GM12878 (cell line): ENCODE measurements at regions not wholly inside any gene's neighbourhood (a gene's known extent, or its start where the extent isn't known, plus 50 kb on each side); places are given as distances from the start of the nearest gene placed in this dataset.

ENCODE experiments used
- ATAC-seq: fragments of 200-7000 bp; cut with Tn5 transposase; 3 replicates; pipeline ENCODE4 v1.9.1; 2020; ENCODE audit warnings: mild to moderate bottlenecking, moderate library complexity
- BruUV-seq: library from RNA; stranded (reverse); fragments of 400-500 nt; replicated peaks from 2 replicates; lab custom pipeline; 2021; lab: Mats Ljungman, UMichigan
- CTCF ChIA-PET: fragments of 300-600 bp; sonication (Branson Sonifier 250); formaldehyde crosslinking; extraction: SDS; loops from one replicate; lab custom pipeline; 2021; ENCODE audit warnings: inconsistent platforms; lab: Yijun Ruan, JAX
- POLR2A ChIA-PET: fragments of 350-600 bp; formaldehyde crosslinking; extraction: SDS; loops from one replicate; lab custom pipeline; 2021; ENCODE audit warnings: inconsistent platforms; lab: Charles Lee
- RAD21 ChIA-PET: fragments of 300-600 bp; sonication (Branson Sonifier 250); formaldehyde crosslinking; loops from one replicate; lab custom pipeline; 2023; ENCODE audit warnings: antibody characterized with exemption; ENCODE audit not compliant: unreplicated experiment; lab: Charles Lee
- SMC1A ChIA-PET: fragments of 300-600 bp; sonication (Branson Sonifier 250); formaldehyde crosslinking; loops from one replicate; lab custom pipeline; 2023; ENCODE audit not compliant: unreplicated experiment, uncharacterized antibody; lab: Charles Lee
- DNase-seq: peaks from one replicate; pipeline ENCODE4 v3.0.0-alpha.2; 2011; ENCODE audit warnings: low read depth, low spot score
- FAIRE-seq: peaks from 3 replicates; lab custom pipeline; 2011; peaks lifted over from hg19 to GRCh38; lab: Jason Lieb, UNC
- H2AFZ ChIP-seq: 2 replicates; pipeline ENCODE4 v1.6.0; 2011; ENCODE audit warnings: low read depth, low read length, control low read depth; ENCODE audit not compliant: control insufficient read depth
- H3K27ac ChIP-seq: 2 replicates; pipeline ENCODE4 v1.5.1; 2011; ENCODE audit warnings: control low read depth; ENCODE audit not compliant: control insufficient read depth, insufficient read depth
- H3K27me3 ChIP-seq, 2 experiments: replicated peaks in 1 of 2; 2 replicates each; pipeline versions ENCODE4 v1.6.0 to v1.6.1; 2011; ENCODE audit warnings: low read length in 1 of 2; ENCODE audit not compliant: control insufficient read depth in 2 of 2, insufficient read depth in 2 of 2
- H3K36me3 ChIP-seq, 2 experiments: 2 replicates each; pipeline ENCODE4 v1.5.1; 2011; ENCODE audit warnings: low read length in 1 of 2; ENCODE audit not compliant: control insufficient read depth in 2 of 2, insufficient read depth in 2 of 2
- H3K4me1 ChIP-seq: 2 replicates; pipeline ENCODE4 v1.6.1; 2011; ENCODE audit warnings: mild to moderate bottlenecking, low read length, moderate library complexity, mixed read lengths; ENCODE audit not compliant: control insufficient read depth, insufficient read depth
- H3K4me2 ChIP-seq: 2 replicates; pipeline ENCODE4 v1.6.0; 2011; ENCODE audit warnings: control low read depth; ENCODE audit not compliant: control insufficient read depth, insufficient read depth
- H3K4me3 ChIP-seq: fragments of 200-600 bp; sonication (generic); 2 replicates; pipeline ENCODE4 v1.5.1; 2016
- H3K79me2 ChIP-seq: 2 replicates; pipeline ENCODE4 v1.6.0; 2011; ENCODE audit warnings: low read length; ENCODE audit not compliant: control insufficient read depth, insufficient read depth
- H3K9ac ChIP-seq: 2 replicates; pipeline ENCODE4 v1.8.0; 2011; ENCODE audit warnings: low read length, control low read depth, mixed read lengths; ENCODE audit not compliant: control insufficient read depth, insufficient read depth
- H3K9me3 ChIP-seq: replicated peaks from 3 replicates; pipeline ENCODE4 v1.5.1; 2011; ENCODE audit warnings: mild to moderate bottlenecking, low read length; ENCODE audit not compliant: control insufficient read depth, insufficient read depth
- H4K20me1 ChIP-seq: 2 replicates; pipeline ENCODE4 v1.6.0; 2011; ENCODE audit not compliant: control insufficient read depth, insufficient read depth
- GABPA ChIP-seq: IDR thresholded peaks from 2 replicates; pipeline ENCODE4 v1.6.1; 2014; ENCODE audit warnings: antibody characterized with exemption, low read depth, mild to moderate bottlenecking, inconsistent platforms
- GATAD2B ChIP-seq: fragments of 450-650 bp; conservative IDR thresholded peaks from 2 replicates; pipeline ENCODE4 v1.6.1; 2017; ENCODE audit warnings: low read depth, mild to moderate bottlenecking, moderate library complexity
- MEF2B ChIP-seq: fragments of 450-650 bp; IDR thresholded peaks from 2 replicates; pipeline ENCODE4 v1.6.1; 2018; ENCODE audit warnings: mild to moderate bottlenecking, moderate library complexity; ENCODE audit not compliant: partially characterized antibody, poor library complexity, severe bottlenecking
- POLR2AphosphoS2 ChIP-seq: IDR thresholded peaks from 2 replicates; pipeline ENCODE4 v1.6.1; 2011; ENCODE audit warnings: low read depth, mild to moderate bottlenecking, low read length, improper control_type of control experiment, moderate library complexity
- SMAD5 ChIP-seq: IDR thresholded peaks from 2 replicates; pipeline ENCODE4 v1.6.1; 2016; ENCODE audit warnings: antibody characterized with exemption, low read depth
- SP1 ChIP-seq: IDR thresholded peaks from one replicate; pipeline ENCODE4 v1.6.1; 2011; ENCODE audit warnings: low read depth, low read length
- SREBF1 ChIP-seq: IDR thresholded peaks from 2 replicates; pipeline ENCODE4 v1.6.1; 2012; ENCODE audit warnings: mild to moderate bottlenecking, low read length
- TAF1 ChIP-seq: IDR thresholded peaks from 2 replicates; pipeline ENCODE4 v1.6.1; 2011; ENCODE audit warnings: mild to moderate bottlenecking, low read depth, low read length, borderline replicate concordance
- TARDBP ChIP-seq: IDR thresholded peaks from 2 replicates; pipeline ENCODE4 v1.6.1; 2016; ENCODE audit warnings: borderline replicate concordance
- TCF12 ChIP-seq: IDR thresholded peaks from 2 replicates; pipeline ENCODE4 v1.6.1; 2011; ENCODE audit warnings: low read depth, mild to moderate bottlenecking, low read length
- YBX1 ChIP-seq: fragments of 450-650 bp; IDR thresholded peaks from 2 replicates; pipeline ENCODE4 v1.6.1; 2016; ENCODE audit warnings: antibody characterized with exemption
- ZNF384 ChIP-seq: IDR thresholded peaks from 2 replicates; pipeline ENCODE4 v1.6.1; 2012; ENCODE audit warnings: low read depth, mild to moderate bottlenecking, low read length, improper control_type of control experiment, borderline replicate concordance
- WGBS: methylation state at CpG from one replicate; pipeline ENCODE4 v1.1.6; 2016; ENCODE audit warnings: low lambda C conversion rate; ENCODE audit not compliant: insufficient replicate concordance, insufficient coverage; ENCODE audit errors: missing lambda C conversion rate; 5-methylcytosine and 5-hydroxymethylcytosine counted together
- in situ Hi-C: fragments of 300-500 bp; cut with MboI; formaldehyde crosslinking; loops from 9 replicates; pipeline ENCODE4 v1.14.3; 2018; ENCODE audit warnings: mixed read lengths
- intact Hi-C: fragments of 100-400 bp; cut with micrococcal nuclease; formaldehyde crosslinking; loops from one replicate; pipeline ENCODE4 v1.14.2; 2022; ENCODE audit not compliant: unreplicated experiment
- TF ChIP-seq, protein P1 (sequence below), 3 experiments: IDR thresholded peaks in 2 of 3; conservative IDR thresholded peaks in 1 of 3; 2 replicates each; pipeline ENCODE4 v1.5.1; 2011; ENCODE audit warnings: low read depth in 3 of 3, low read length in 3 of 3, mild to moderate bottlenecking in 3 of 3, control low read depth in 2 of 3, moderate library complexity in 2 of 3, inconsistent platforms in 1 of 3, mixed read lengths in 1 of 3; ENCODE audit not compliant: control insufficient read depth in 2 of 3, insufficient read depth in 1 of 3; ENCODE audit errors: extremely low read depth in 1 of 3
- TF ChIP-seq, protein P2 (sequence below): fragments of 450-650 bp; IDR thresholded peaks from 2 replicates; pipeline ENCODE4 v1.6.1; 2018; ENCODE audit warnings: mild to moderate bottlenecking, low read depth, moderate library complexity; ENCODE audit not compliant: partially characterized antibody
- TF ChIP-seq, protein P3 (sequence below): fragments of 450-650 bp; IDR thresholded peaks from 2 replicates; pipeline ENCODE4 v1.6.1; 2016; ENCODE audit warnings: mild to moderate bottlenecking
- TF ChIP-seq, protein P4 (sequence below): fragments of 450-650 bp; IDR thresholded peaks from 2 replicates; pipeline ENCODE4 v1.6.1; 2017; ENCODE audit warnings: borderline replicate concordance

DNA sequence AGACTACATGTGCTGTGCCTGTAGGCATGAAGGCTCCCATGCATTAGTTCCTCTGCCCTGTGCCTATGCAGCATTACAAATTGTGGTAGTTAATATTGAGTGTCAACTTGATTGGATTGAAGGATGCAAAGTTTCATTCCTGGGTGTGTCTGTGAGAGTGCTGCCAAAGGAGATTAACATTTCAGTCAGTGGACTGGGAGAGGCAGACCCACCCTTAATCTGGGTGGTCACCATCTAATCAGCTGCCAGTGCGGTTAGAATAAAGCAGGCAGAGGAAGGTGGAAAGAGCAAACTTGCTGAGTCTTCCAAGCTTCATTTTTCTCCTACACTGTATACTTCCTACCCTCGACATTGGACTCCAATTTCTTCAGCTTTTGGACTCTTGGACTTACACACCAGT lies 460.2 kb upstream of the SMIM31 start:
- ChIA-PET RAD21 (no interaction called here), POLR2A (no interaction called here), SMC1A (no interaction called here), CTCF (no interaction called here)
- no peak overlapping the region for H3K9ac ChIP-seq
- H3K36me3 ChIP-seq = no peaks in the 10 kb centered on the region
- no peak overlapping the region for H2AFZ ChIP-seq
- no peaks in the 10 kb centered on the region for H3K4me1 ChIP-seq
- no peak overlapping the region for H3K4me2 ChIP-seq
- no peaks in the 10 kb centered on the region for H3K27me3 ChIP-seq
- no peak overlapping the region for H3K4me3 ChIP-seq
- H3K27ac ChIP-seq = no peak overlapping the region
- no peak for DNase-seq
- intact Hi-C loops = no loop called here
- in situ Hi-C loops = no loop called here
- WGBS = 27% methylated on average over 2 of the region's 2 CpGs
- H3K79me2 ChIP-seq = no peaks in the 10 kb centered on the region
- no peak for FAIRE-seq
- no TSS peak for BruUV-seq
- H3K9me3 ChIP-seq = no peaks in the 10 kb centered on the region
- H4K20me1 ChIP-seq = no peaks in the 10 kb centered on the region
- ATAC-seq = no peak
- TF ChIP-seq TCF12 = no peak
- no peak for TF ChIP-seq TARDBP
- TF ChIP-seq SP1 = no peak
- no peak for TF ChIP-seq SMAD5
- TF ChIP-seq, protein P1, sequence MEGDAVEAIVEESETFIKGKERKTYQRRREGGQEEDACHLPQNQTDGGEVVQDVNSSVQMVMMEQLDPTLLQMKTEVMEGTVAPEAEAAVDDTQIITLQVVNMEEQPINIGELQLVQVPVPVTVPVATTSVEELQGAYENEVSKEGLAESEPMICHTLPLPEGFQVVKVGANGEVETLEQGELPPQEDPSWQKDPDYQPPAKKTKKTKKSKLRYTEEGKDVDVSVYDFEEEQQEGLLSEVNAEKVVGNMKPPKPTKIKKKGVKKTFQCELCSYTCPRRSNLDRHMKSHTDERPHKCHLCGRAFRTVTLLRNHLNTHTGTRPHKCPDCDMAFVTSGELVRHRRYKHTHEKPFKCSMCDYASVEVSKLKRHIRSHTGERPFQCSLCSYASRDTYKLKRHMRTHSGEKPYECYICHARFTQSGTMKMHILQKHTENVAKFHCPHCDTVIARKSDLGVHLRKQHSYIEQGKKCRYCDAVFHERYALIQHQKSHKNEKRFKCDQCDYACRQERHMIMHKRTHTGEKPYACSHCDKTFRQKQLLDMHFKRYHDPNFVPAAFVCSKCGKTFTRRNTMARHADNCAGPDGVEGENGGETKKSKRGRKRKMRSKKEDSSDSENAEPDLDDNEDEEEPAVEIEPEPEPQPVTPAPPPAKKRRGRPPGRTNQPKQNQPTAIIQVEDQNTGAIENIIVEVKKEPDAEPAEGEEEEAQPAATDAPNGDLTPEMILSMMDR (IDR thresholded peaks at IDR 0.05 in 2 of 3, conservative IDR thresholded peaks at IDR 0.05 in 1 of 3; ENCODE audit: control insufficient read depth in 2 of 3, extremely low read depth in 1 of 3, insufficient read depth in 1 of 3, low read depth in 3 of 3, low read length in 3 of 3) = no peak
- no peak for TF ChIP-seq GATAD2B
- TF ChIP-seq, protein P2, sequence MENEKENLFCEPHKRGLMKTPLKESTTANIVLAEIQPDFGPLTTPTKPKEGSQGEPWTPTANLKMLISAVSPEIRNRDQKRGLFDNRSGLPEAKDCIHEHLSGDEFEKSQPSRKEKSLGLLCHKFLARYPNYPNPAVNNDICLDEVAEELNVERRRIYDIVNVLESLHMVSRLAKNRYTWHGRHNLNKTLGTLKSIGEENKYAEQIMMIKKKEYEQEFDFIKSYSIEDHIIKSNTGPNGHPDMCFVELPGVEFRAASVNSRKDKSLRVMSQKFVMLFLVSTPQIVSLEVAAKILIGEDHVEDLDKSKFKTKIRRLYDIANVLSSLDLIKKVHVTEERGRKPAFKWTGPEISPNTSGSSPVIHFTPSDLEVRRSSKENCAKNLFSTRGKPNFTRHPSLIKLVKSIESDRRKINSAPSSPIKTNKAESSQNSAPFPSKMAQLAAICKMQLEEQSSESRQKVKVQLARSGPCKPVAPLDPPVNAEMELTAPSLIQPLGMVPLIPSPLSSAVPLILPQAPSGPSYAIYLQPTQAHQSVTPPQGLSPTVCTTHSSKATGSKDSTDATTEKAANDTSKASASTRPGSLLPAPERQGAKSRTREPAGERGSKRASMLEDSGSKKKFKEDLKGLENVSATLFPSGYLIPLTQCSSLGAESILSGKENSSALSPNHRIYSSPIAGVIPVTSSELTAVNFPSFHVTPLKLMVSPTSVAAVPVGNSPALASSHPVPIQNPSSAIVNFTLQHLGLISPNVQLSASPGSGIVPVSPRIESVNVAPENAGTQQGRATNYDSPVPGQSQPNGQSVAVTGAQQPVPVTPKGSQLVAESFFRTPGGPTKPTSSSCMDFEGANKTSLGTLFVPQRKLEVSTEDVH = no peak
- no peak for TF ChIP-seq SREBF1
- no peak for TF ChIP-seq MEF2B
- TF ChIP-seq YBX1 = no peak
- no peak for TF ChIP-seq POLR2AphosphoS2
- TF ChIP-seq, protein P3, sequence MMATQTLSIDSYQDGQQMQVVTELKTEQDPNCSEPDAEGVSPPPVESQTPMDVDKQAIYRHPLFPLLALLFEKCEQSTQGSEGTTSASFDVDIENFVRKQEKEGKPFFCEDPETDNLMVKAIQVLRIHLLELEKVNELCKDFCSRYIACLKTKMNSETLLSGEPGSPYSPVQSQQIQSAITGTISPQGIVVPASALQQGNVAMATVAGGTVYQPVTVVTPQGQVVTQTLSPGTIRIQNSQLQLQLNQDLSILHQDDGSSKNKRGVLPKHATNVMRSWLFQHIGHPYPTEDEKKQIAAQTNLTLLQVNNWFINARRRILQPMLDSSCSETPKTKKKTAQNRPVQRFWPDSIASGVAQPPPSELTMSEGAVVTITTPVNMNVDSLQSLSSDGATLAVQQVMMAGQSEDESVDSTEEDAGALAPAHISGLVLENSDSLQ = no peak
- TF ChIP-seq, protein P4, sequence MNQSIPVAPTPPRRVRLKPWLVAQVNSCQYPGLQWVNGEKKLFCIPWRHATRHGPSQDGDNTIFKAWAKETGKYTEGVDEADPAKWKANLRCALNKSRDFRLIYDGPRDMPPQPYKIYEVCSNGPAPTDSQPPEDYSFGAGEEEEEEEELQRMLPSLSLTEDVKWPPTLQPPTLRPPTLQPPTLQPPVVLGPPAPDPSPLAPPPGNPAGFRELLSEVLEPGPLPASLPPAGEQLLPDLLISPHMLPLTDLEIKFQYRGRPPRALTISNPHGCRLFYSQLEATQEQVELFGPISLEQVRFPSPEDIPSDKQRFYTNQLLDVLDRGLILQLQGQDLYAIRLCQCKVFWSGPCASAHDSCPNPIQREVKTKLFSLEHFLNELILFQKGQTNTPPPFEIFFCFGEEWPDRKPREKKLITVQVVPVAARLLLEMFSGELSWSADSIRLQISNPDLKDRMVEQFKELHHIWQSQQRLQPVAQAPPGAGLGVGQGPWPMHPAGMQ = no peak
- no peak for TF ChIP-seq ZNF384
- no peak for TF ChIP-seq GABPA
- TF ChIP-seq TAF1 = no peak
